Natural killer cell (primary cell): ENCODE measurements at regions not wholly inside any gene's neighbourhood (a gene's known extent, or its start where the extent isn't known, plus 50 kb on each side); places are given as distances from the start of the nearest gene placed in this dataset.

ENCODE experiments used
- ATAC-seq, 3 donors: fragments of 150-1000 bp in 2 of 3; fragments of 200-7000 bp in 1 of 3; cut with Tn5 transposase; 1 replicate in 1 of 3; 2 replicates in 2 of 3; pipeline ENCODE4 v1.10.0; 2021; ENCODE audit warnings: mild to moderate bottlenecking in 2 of 3, moderate library complexity in 2 of 3
- DNase-seq, 2 donors: peaks; one replicate each; pipeline versions ENCODE4 v3.0.0 to v3.0.0-alpha.2; 2013 to 2021; ENCODE audit warnings: mixed read lengths in 1 of 2
- H3K27ac ChIP-seq: one replicate; pipeline ENCODE4 v1.5.1; 2013; ENCODE audit warnings: mild to moderate bottlenecking, low read length
- H3K27me3 ChIP-seq: one replicate; pipeline ENCODE4 v1.6.1; 2013; ENCODE audit warnings: low read length; ENCODE audit not compliant: control insufficient read depth, insufficient read depth
- H3K36me3 ChIP-seq: one replicate; pipeline ENCODE4 v1.6.1; 2013; ENCODE audit warnings: low read length; ENCODE audit not compliant: control insufficient read depth, insufficient read depth
- H3K4me1 ChIP-seq: one replicate; pipeline ENCODE4 v1.6.1; 2013; ENCODE audit warnings: low read length; ENCODE audit not compliant: control insufficient read depth, insufficient read depth
- H3K4me3 ChIP-seq: one replicate; pipeline ENCODE4 v1.5.1; 2013; ENCODE audit warnings: low read length
- H3K9me3 ChIP-seq: one replicate; pipeline ENCODE4 v1.6.1; 2013; ENCODE audit warnings: low read length; ENCODE audit not compliant: control insufficient read depth, insufficient read depth
- H3K27ac Mint-ChIP-seq, 2 donors: one replicate each; pipeline ENCODE4 v1.8.0; 2022; ENCODE audit warnings: mild to moderate bottlenecking in 2 of 2, mixed read lengths in 2 of 2, moderate library complexity in 1 of 2
- H3K27me3 Mint-ChIP-seq, 2 donors: one replicate each; pipeline ENCODE4 v1.8.0; 2022; ENCODE audit warnings: low read depth in 2 of 2, mixed read lengths in 2 of 2
- H3K36me3 Mint-ChIP-seq: one replicate; pipeline ENCODE4 v1.8.0; 2022; ENCODE audit warnings: mixed read lengths
- H3K4me1 Mint-ChIP-seq, 2 donors: one replicate each; pipeline ENCODE4 v1.8.0; 2022; ENCODE audit warnings: mixed read lengths in 2 of 2
- H3K4me3 Mint-ChIP-seq: one replicate; pipeline ENCODE4 v1.8.0; 2022; ENCODE audit warnings: mild to moderate bottlenecking, moderate library complexity, mixed read lengths
- H3K9me3 Mint-ChIP-seq, 2 donors: one replicate each; pipeline ENCODE4 v1.8.0; 2022; ENCODE audit warnings: mixed read lengths in 2 of 2
- CTCF ChIP-seq: fragments of 200-600 bp; IDR thresholded peaks from one replicate; pipeline ENCODE4 v1.8.0; 2022; ENCODE audit warnings: antibody characterized with exemption
- WGBS: methylation state at CpG from one replicate; pipeline ENCODE4 v1.1.7; 2013; ENCODE audit warnings: missing lambda C conversion rate; ENCODE audit not compliant: insufficient coverage; 5-methylcytosine and 5-hydroxymethylcytosine counted together
- intact Hi-C: fragments of 100-400 bp; cut with micrococcal nuclease; formaldehyde crosslinking; loops from one replicate; pipeline ENCODE4 v1.14.2; 2022

GRCh38 chr2:15053542-15053941 is 421.0 kb downstream of the LRATD1 start:
- Histone ChIP-seq H3K27me3 (no peaks in the 10 kb centered on the region), H3K4me3 (no peak overlapping the region), H3K9me3 (no peaks in the 10 kb centered on the region), H3K27ac (no peak overlapping the region), H3K4me1 (no peaks in the 10 kb centered on the region), H3K36me3 (no peaks in the 10 kb centered on the region)
- TF ChIP-seq CTCF = no peak
- intact Hi-C loops = no loop called here
- Mint-ChIP-seq H3K27ac (no peak overlapping the region), H3K4me1 (no peaks in the 10 kb centered on the region), H3K4me3 (no peak overlapping the region), H3K27me3 (peaks cover 0 to 3% of the 10 kb centered on the region in 2 donors), H3K9me3 (peaks cover 0 to 2% of the 10 kb centered on the region in 2 donors), H3K36me3 (no peaks in the 10 kb centered on the region)
- DNase-seq (no peak), ATAC-seq (no peak)
- WGBS = 90% methylated on average over 4 of the region's 5 CpGs

GRCh38 chr2:15058015-15058720 is 425.7 kb downstream of the LRATD1 start:
- H3K9me3 Mint-ChIP-seq = peaks cover 0 to 6% of the 10 kb centered on the region in 2 donors
- no peak for TF ChIP-seq CTCF
- Histone ChIP-seq H3K27me3 (no peaks in the 10 kb centered on the region), H3K36me3 (no peaks in the 10 kb centered on the region), H3K4me1 (no peaks in the 10 kb centered on the region), H3K9me3 (no peaks in the 10 kb centered on the region), H3K27ac (no peak overlapping the region), H3K4me3 (no peak overlapping the region)
- intact Hi-C loops = no loop called here
- no peak overlapping the region for H3K27ac Mint-ChIP-seq
- WGBS = 80% methylated on average over 5 of the region's 6 CpGs
- ATAC-seq (no peak), DNase-seq (peak in 1 of 2 donors; percentile 19)
- peaks cover 0 to 8% of the 10 kb centered on the region in 2 donors for H3K27me3 Mint-ChIP-seq
- H3K4me1 Mint-ChIP-seq = no peaks in the 10 kb centered on the region
- no peaks in the 10 kb centered on the region for H3K36me3 Mint-ChIP-seq
- no peak overlapping the region for H3K4me3 Mint-ChIP-seq

GRCh38 chr2:15058721-15059157 is 426.2 kb downstream of the LRATD1 start:
- DNase-seq = no peak
- Mint-ChIP-seq H3K9me3 (peaks cover 0 to 6% of the 10 kb centered on the region in 2 donors), H3K4me1 (no peaks in the 10 kb centered on the region), H3K36me3 (peaks cover 2% of the 10 kb centered on the region), H3K4me3 (no peak overlapping the region), H3K27me3 (peaks cover 0 to 8% of the 10 kb centered on the region in 2 donors), H3K27ac (no peak overlapping the region)
- no peak for TF ChIP-seq CTCF
- H3K4me3 ChIP-seq = no peak overlapping the region
- no peak overlapping the region for H3K27ac ChIP-seq
- H3K4me1 ChIP-seq = no peaks in the 10 kb centered on the region
- intact Hi-C loops = no loop called here
- 97% methylated on average over 3 of the region's 3 CpGs for WGBS
- H3K36me3 ChIP-seq = no peaks in the 10 kb centered on the region
- no peaks in the 10 kb centered on the region for H3K9me3 ChIP-seq
- no peaks in the 10 kb centered on the region for H3K27me3 ChIP-seq
- ATAC-seq = no peak
